ENCODE measurements at regions not wholly inside any gene's neighbourhood (a gene's known extent, or its start where the extent isn't known, plus 50 kb on each side); places are given as distances from the start of the nearest gene placed in this dataset.

DNA sequence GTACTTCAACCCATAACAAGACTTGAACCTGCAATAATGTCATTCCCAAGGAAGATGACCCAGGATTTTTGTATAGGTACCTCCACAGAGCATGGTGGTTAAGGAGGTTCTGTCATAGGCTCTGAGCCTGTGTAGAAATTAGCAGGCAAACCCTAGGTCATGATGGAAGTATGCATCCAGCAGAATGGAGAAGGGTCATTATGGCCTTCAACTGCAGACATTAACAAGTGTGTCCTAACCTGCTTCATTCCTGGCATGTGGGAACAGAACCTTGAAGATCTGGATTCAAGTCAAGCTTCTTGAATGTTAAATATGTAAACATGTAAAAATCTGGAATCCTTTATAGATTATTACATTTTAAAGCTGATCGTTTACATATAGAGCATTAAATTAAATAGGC, 116.2 kb upstream of the SLC38A4 start:
- TF ChIP-seq CTCF (conservative IDR thresholded peaks at IDR 0.05 in 1 of 2, IDR thresholded peaks at IDR 0.05 in 1 of 2; ENCODE audit: extremely low read depth in 1 of 2, insufficient read depth in 1 of 2, low read depth in 1 of 2, low read length in 2 of 2) (no peak), EZH2 (IDR thresholded peaks at IDR 0.05; ENCODE audit: borderline replicate concordance, low read length) (no peak)

Measured in mammary epithelial cell (primary cell).